HEK293T (cell line): ENCODE measurements at regions not wholly inside any gene's neighbourhood (a gene's known extent, or its start where the extent isn't known, plus 50 kb on each side); places are given as distances from the start of the nearest gene placed in this dataset.
"Not testable (repeated sequence)": the region's sequence is repeated elsewhere in the genome, so short reads cannot be mapped to it uniquely, and the experiment has no call there.

Experiments used
- CTCF ChIA-PET: fragments of 350-600 bp; formaldehyde crosslinking; extraction: SDS; loops from one replicate; lab custom pipeline; 2021; ENCODE audit warnings: antibody characterized with exemption, inconsistent platforms; lab: Yijun Ruan, JAX
- POLR2A ChIA-PET: fragments of 350-600 bp; formaldehyde crosslinking; extraction: SDS; loops from one replicate; lab custom pipeline; 2020; ENCODE audit warnings: antibody characterized with exemption, inconsistent platforms; lab: Yijun Ruan, JAX
- DNase-seq: peaks from one replicate; pipeline ENCODE4 v3.0.0; 2012; ENCODE audit warnings: mixed read lengths; ENCODE audit errors: extremely low spot score
- ARNT ChIP-seq: fragments of 450-650 bp; IDR thresholded peaks from 2 replicates; pipeline ENCODE4 v1.6.1; 2017; ENCODE audit warnings: mild to moderate bottlenecking
- BHLHE40 ChIP-seq: fragments of 450-650 bp; IDR thresholded peaks from 2 replicates; pipeline ENCODE4 v1.6.1; 2016; ENCODE audit warnings: mild to moderate bottlenecking, moderate library complexity, borderline replicate concordance
- CTBP1 ChIP-seq: fragments of 450-650 bp; IDR thresholded peaks from 2 replicates; pipeline ENCODE4 v1.6.1; 2016; ENCODE audit warnings: borderline replicate concordance
- ELF4 ChIP-seq: fragments of 450-650 bp; IDR thresholded peaks from 2 replicates; pipeline ENCODE4 v1.6.1; 2017; ENCODE audit warnings: antibody characterized with exemption
- FOXA1 ChIP-seq: fragments of 450-650 bp; IDR thresholded peaks from 2 replicates; pipeline ENCODE4 v1.6.1; 2016; ENCODE audit warnings: mild to moderate bottlenecking
- FOXK2 ChIP-seq: fragments of 450-650 bp; IDR thresholded peaks from 2 replicates; pipeline ENCODE4 v1.6.1; 2016; ENCODE audit warnings: mild to moderate bottlenecking
- FOXM1 ChIP-seq: fragments of 450-650 bp; IDR thresholded peaks from 2 replicates; pipeline ENCODE4 v1.6.1; 2017; ENCODE audit warnings: mild to moderate bottlenecking, borderline replicate concordance
- HDGF ChIP-seq: fragments of 450-650 bp; IDR thresholded peaks from 2 replicates; pipeline ENCODE4 v1.6.1; 2017; ENCODE audit warnings: antibody characterized with exemption, borderline replicate concordance
- L3MBTL2 ChIP-seq: fragments of 450-650 bp; conservative IDR thresholded peaks from 2 replicates; pipeline ENCODE4 v1.6.1; 2016; ENCODE audit warnings: mild to moderate bottlenecking
- LEF1 ChIP-seq: fragments of 450-650 bp; IDR thresholded peaks from 2 replicates; pipeline ENCODE4 v1.6.1; 2017; ENCODE audit warnings: mild to moderate bottlenecking, borderline replicate concordance
- NFRKB ChIP-seq: fragments of 450-650 bp; IDR thresholded peaks from 2 replicates; pipeline ENCODE4 v1.6.1; 2016; ENCODE audit warnings: mild to moderate bottlenecking, moderate library complexity
- SP1 ChIP-seq: fragments of 450-650 bp; IDR thresholded peaks from 2 replicates; pipeline ENCODE4 v1.6.1; 2017
- SUZ12 ChIP-seq: fragments of 450-650 bp; IDR thresholded peaks from 2 replicates; pipeline ENCODE4 v1.6.1; 2016; ENCODE audit warnings: mild to moderate bottlenecking
- TARDBP ChIP-seq: fragments of 450-650 bp; IDR thresholded peaks from 2 replicates; pipeline ENCODE4 v1.6.1; 2016
- ZNF384 ChIP-seq: fragments of 450-650 bp; IDR thresholded peaks from 2 replicates; pipeline ENCODE4 v1.6.1; 2016
- TF ChIP-seq, protein P1 (sequence below): fragments of 450-650 bp; IDR thresholded peaks from 2 replicates; pipeline ENCODE4 v1.6.1; 2016

- DNase-seq = no peak
- ChIA-PET POLR2A (no interaction called here), CTCF (no interaction called here)
- TF ChIP-seq HDGF (no peak), CTBP1 (peak; percentile 29; the same call in 1 of the 2 replicates)
- TF ChIP-seq, protein P1, sequence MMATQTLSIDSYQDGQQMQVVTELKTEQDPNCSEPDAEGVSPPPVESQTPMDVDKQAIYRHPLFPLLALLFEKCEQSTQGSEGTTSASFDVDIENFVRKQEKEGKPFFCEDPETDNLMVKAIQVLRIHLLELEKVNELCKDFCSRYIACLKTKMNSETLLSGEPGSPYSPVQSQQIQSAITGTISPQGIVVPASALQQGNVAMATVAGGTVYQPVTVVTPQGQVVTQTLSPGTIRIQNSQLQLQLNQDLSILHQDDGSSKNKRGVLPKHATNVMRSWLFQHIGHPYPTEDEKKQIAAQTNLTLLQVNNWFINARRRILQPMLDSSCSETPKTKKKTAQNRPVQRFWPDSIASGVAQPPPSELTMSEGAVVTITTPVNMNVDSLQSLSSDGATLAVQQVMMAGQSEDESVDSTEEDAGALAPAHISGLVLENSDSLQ = peak; percentile 77
Measured at GRCh38 chr7:90061077-90061476, 93.2 kb upstream of the STEAP1 start.

DNA sequence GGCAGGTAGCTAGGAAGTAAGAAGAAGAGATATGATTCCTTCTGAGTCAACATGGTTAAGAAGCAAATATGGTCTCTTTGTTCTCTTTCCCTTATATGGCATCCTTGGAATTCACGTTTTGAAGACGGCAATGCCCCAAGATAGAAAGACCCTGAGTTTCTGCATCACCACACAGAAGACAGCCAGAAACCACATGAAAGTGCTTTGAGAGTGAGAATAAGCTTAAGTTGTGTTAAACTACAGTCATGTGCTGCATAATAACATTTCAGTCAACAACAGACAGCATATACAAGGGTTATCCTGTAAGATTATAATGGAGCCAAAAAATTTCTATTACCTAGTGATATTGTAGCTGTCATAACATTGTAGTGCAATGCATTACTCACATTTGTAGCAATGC, 89.9 kb upstream of the STEAP1 start:
- ChIA-PET POLR2A (no interaction called here), CTCF (no interaction called here)
- no peak for TF ChIP-seq LEF1
- TF ChIP-seq NFRKB = no peak
- no peak for TF ChIP-seq SUZ12
- TF ChIP-seq BHLHE40 = no peak
- no peak for TF ChIP-seq SP1
- no peak for TF ChIP-seq L3MBTL2
- TF ChIP-seq ELF4 = no peak
- TF ChIP-seq ZNF384 = no peak
- TF ChIP-seq HDGF = no peak
- no peak for TF ChIP-seq ARNT
- no peak for TF ChIP-seq CTBP1
- no peak for TF ChIP-seq FOXM1
- TF ChIP-seq FOXK2 = no peak
- TF ChIP-seq TARDBP = no peak
- TF ChIP-seq, protein P1 = no peak
- no peak for TF ChIP-seq FOXA1
- DNase-seq = no peak

DNA sequence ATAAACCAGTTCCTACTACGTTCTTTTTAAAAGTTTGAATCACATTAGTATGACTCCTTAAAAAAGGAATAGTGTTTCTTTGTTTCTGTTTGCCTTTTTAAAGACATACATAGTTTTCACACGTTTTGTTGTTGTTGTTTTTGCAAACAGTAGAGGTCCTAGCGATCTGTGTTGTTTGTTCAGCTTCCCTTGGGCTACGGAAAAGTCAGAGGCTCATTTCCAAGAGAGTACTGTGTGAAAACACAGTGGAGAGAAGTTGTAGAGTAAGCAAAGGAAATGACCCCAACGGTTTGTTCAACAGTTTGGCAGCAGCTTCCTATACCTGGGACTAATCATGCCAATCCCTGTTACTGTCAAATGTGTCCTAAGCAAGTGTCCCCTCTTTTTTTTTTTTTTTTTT, 87.1 kb upstream of the STEAP1 start:
- no peak for DNase-seq
- TF ChIP-seq SUZ12 (no peak), FOXA1 (no peak), ZNF384 (no peak), LEF1 (no peak), ARNT (no peak), L3MBTL2 (no peak), BHLHE40 (no peak), FOXK2 (no peak)
- TF ChIP-seq, protein P1 = no peak
- POLR2A ChIA-PET = no interaction called here
- CTCF ChIA-PET = no interaction called here

DNA sequence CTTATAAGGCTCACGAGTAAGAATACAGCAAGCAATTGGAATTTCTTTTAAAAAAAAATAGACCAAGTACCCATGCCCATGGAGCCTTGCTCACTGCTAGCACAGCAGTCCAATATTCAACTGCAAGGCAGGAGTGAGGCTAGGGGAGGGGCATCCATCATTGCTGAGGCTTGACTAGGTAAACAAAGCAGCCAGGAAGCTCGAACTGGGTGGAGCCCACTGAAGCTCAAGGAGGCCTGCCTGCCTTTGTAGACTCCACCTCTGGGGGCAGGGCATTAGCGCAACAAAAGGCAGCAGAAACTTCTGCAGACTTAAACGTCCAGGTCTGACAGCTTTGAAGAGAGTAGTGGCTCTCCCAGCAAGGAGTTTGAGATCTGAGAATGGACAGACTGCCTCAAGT, 84.0 kb upstream of the STEAP1 start:
- POLR2A ChIA-PET, DNase-seq, CTCF ChIA-PET: not testable (repeated sequence)

GRCh38 chr7:90078921-90079320, 75.3 kb upstream of the STEAP1 start:
- TF ChIP-seq NFRKB = no peak
- TF ChIP-seq BHLHE40 = no peak
- POLR2A ChIA-PET = no interaction called here
- CTCF ChIA-PET = no interaction called here
- DNase-seq = no peak

DNA sequence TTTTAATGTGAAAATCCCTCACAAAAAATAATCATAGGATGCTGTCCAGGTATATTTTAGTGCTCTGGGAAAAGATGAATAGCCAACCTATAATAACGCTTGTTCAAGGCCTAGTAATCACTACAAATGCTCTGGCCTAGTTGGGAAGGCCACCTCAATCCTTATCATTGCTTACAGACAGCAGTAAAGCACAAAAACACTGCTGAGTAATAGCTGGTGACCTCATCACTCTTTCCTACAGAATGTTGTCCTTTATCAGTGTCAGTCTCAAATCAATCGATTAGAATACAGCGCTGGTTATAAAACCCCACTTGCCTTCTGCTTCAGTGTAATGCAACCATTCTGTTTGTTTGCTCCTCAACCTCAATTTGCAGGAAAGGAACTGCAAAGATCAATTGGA, 72.6 kb upstream of the STEAP1 start:
- no peak for TF ChIP-seq FOXM1
- TF ChIP-seq ARNT = no peak
- TF ChIP-seq ZNF384 = no peak
- TF ChIP-seq SP1 = no peak
- POLR2A ChIA-PET = no interaction called here

GRCh38 chr7:90092506-90092905, 61.8 kb upstream of the STEAP1 start:
- POLR2A ChIA-PET = no interaction called here
- TF ChIP-seq TARDBP = no peak
- no peak for TF ChIP-seq FOXK2
- TF ChIP-seq FOXM1 = no peak
- TF ChIP-seq CTBP1 = no peak
- no peak for TF ChIP-seq HDGF
- no peak for TF ChIP-seq ZNF384
- no peak for TF ChIP-seq SP1
- TF ChIP-seq L3MBTL2 = no peak
- TF ChIP-seq, protein P1 = no peak
- no peak for TF ChIP-seq BHLHE40
- TF ChIP-seq SUZ12 = no peak
- no peak for TF ChIP-seq ELF4
- TF ChIP-seq FOXA1 = no peak
- TF ChIP-seq NFRKB = no peak
- TF ChIP-seq ARNT = no peak
- TF ChIP-seq LEF1 = no peak
- CTCF ChIA-PET = no interaction called here
- no peak for DNase-seq

More for the DNA sequence above, 72.6 kb upstream of the STEAP1 start:
- no peak for DNase-seq
- CTCF ChIA-PET = interaction anchor here (0.8 kb wide), 1 partner anchor 1566 kb away, joined by 4 read pairs; no protein-coding TSS in a partner anchor
